ENCODE measurements at regions not wholly inside any gene's neighbourhood (a gene's known extent, or its start where the extent isn't known, plus 50 kb on each side); places are given as distances from the start of the nearest gene placed in this dataset.
"Not testable (repeated sequence)": the region's sequence is repeated elsewhere in the genome, so short reads cannot be mapped to it uniquely, and the experiment has no call there.

DNA sequence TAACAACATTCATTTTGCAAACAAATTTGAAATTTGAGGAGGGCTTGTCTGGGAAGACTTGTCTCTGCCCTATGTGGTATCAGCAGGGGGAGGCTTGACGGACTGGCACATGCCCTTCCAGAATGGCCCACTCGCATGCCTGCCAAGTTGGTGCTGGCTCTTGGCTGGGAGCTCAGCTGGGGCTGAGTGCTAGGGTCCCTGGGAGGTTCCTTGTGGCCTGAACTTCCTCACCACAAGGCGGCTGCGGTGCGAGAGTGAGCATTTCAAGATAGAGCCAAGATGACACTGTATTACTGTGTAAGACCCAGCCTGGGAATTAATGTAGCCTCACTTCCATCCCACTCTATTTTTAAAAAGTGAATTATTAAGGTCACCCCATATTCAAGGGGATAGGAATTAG lies 271.6 kb upstream of the PLEKHG7 start:
- no peak for DNase-seq (ENCODE audit: low read depth, low spot score)

DNA sequence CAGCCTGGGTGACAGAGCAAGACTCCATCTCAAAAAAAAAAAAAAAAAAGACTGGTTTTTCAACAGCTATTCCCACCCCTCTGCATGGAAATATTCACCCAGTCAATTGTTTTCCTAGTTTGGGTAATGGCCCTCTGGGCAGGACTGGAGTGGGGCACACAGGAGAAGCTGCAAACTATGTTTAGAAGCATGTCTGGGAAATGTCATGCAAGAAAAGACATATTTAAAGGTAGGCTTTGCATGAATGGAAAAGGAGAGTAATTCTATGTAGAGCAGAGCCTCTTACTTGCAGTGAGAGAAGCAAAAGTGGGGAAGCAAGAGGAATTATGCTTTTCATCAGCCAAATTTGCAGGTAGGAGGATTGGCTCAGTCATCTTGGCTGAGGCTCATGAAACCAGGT lies 276.5 kb upstream of the PLEKHG7 start:
- DNase-seq (ENCODE audit: low read depth, low spot score) = no peak

DNA sequence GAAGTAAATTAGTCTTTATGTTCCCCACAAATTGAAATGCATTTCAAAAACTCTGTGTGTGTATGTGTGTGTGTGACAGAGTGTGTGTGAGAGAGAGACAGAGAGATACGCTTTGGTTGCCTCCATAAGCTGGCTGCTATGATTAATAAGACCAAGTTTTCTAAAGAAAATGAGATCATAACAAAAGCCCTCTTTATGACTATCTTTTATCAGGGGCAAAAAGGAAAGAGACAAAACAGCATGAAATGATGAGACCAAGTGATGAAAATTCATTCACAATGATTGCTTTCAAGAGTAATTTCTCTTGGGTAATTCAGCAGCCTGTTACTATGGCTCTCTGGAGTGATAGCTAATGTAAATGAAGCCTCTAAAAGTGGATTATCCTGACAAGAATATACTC lies 277.6 kb upstream of the PLEKHG7 start:
- DNase-seq (ENCODE audit: low read depth, low spot score) = no peak

DNA sequence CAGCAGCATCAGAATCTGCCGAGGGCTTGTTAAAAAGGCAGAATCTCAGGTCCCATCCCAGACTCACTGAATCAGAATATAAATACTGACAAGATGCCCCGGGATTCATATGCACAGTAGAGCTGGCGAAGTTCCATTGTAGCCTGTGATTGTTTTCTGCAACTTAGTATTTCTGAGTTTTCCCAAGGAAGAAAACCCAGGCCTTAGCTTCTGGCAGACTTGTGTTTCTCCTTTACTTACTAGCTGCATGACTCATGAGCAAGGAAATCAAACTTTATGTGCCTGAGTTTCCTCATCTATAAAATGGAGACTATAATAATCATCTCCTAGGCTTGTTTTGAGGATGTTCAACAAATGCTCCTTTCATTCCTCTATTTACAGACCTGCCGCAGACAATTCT lies 278.5 kb upstream of the PLEKHG7 start:
- DNase-seq (ENCODE audit: low read depth, low spot score) = no peak

DNA sequence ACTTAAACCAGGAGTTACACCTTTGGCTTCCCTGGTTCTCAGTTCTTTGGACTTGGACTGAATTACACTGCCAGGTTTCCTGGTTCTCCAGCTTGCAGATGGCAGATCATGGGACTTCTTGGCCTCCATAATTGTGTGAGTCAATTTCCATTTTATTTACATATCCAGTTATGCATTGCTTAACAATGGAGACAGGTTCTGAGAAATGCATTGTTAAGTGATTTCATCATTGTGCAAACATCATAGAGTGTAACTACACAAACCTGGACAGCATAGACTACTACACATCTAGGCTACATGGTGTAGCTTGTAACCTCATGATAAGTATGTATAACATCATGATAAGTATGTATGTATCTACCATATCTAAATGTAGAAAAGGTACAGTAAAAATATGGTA lies 276.1 kb upstream of the BTG1 start:
- DNase-seq (ENCODE audit: low read depth, low spot score) = no peak

DNA sequence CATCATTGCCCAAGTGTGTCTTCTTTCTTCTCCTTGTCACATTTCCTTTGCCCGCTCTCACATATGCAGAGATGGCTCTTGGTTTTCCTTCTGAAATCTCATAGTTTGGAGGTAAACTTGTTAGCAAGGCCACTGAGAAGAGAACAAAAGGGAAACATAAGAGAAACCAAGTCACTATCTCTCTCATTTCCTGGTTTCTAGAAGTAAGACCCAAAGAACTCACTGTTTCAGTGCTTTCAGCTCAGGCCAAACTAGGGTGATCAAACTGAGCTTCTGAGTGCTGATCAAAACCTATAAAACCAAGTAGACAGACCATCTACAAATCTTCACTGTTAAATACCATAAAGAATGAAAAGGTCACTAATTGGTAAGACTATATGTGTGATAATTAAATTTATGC lies 275.4 kb upstream of the BTG1 start:
- no peak for DNase-seq (ENCODE audit: low read depth, low spot score)

DNA sequence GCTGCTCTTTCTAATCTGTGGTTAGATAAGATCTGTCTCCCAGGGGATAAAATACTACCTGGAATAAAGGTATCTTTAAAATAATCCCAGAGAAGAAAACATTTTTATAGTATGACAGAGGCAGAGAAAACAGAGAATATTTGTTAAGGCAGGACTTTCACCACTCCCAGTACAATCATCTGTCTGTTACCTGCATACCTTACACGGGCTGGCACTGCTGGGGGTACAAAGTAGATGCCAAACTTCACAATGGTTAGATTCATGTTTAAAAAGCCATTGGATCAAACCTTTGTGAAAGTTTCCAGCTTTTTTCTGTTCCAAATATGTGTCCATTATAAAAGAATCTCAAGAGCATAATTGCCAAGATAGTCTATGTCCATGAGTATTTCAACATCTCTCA lies 273.6 kb upstream of the BTG1 start:
- no peak for DNase-seq (ENCODE audit: low read depth, low spot score)

DNA sequence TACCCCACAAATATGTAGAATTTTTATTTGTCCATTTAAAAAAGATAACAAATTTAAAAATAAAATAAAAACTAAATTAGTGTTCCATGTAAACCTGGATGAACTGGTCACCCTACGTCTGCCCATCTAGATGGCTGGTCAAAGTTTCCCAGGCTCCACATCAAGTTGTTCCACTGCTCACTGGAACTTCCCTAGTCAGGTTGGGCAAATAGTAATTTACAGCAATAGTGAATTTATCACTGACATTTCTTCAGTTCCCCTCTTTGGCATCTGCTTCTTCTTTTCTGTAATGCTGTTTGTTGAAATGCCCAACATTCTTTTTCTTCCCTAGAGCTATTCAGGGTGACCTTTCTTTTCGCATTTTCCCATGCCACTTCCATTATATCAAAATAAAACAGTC lies 272.7 kb upstream of the BTG1 start:
- no peak for DNase-seq (ENCODE audit: low read depth, low spot score)

DNA sequence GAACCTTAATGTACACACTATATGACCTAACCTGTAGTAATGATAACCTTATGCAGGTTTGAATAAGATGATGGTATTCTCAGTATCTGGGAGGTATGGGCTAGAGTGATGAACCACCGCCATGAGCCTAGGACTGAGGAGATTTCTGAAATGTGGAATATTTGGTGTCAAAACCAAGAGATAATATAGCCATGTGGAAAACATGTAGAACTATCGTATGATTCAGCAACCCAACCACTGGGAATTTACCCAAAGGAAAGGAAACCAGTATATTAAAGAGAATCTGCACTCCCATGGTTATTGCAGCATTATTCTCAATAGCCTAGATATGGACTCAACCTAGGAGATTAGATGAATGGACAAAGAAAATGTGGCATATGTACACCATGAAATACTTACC lies 271.7 kb upstream of the BTG1 start:
- no peak for DNase-seq (ENCODE audit: low read depth, low spot score)

DNA sequence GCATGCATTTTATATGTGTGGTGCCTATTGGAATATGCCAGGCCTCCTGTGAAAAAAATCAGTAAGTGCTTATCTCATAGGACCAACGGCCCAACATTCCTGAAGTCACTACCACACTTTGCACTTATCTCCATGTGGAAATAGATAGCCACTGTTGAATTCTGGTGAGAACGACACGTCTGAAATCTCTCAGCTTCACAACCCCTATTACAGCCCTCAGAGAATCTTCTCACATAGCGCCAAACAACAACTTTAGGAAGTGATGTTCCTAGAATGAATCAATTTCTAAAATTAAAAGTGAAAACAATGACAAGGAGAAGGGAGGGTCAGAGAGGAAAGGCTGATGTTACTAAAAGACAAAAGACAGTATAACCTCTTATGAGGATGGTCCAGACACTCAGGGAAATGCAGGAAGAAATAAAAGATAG lies 270.8 kb upstream of the BTG1 start:
- DNase-seq (ENCODE audit: low read depth, low spot score) = no peak

DNA sequence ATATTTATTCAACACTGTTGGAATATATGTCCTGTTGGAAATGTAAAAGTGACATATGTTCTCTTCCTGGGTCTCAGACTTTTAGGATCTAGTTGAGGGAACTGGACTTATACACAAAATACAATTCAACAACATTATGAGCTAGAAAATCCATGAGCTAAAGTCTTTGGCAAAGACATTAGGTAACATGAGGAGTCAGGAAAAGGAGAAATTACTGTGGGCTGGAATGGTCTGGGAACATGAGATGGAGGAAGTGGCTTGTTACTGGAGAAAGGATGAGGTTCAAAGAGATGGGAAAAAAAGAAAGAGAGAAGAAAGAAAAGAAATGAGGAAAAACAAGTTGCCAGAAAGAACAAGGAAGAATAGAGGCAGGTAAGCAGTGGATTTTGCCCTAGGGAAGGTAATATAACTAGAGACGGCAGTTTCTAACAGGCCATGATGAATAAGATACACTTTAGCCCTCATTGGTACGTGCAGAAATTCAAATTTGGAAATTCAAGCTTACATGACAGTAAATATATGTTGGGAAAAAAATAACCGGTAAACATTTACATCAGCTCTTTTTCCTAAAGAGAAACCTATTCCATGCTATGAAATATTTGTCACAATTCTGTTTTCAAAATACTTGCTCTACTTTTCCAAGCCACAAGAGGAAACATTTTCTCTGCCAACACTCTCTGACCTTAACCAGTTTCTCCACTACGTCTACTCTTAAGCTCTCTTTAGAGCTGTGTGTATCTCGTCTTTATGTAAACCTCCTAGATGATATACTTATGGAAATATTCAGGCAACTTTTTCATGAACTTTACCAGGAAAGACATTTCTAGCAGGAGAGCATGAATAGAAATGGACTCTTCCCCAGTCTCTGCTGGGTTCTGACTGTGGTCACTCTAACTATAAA lies 268.8 kb upstream of the BTG1 start:
- DNase-seq (ENCODE audit: low read depth, low spot score) = no peak

DNA sequence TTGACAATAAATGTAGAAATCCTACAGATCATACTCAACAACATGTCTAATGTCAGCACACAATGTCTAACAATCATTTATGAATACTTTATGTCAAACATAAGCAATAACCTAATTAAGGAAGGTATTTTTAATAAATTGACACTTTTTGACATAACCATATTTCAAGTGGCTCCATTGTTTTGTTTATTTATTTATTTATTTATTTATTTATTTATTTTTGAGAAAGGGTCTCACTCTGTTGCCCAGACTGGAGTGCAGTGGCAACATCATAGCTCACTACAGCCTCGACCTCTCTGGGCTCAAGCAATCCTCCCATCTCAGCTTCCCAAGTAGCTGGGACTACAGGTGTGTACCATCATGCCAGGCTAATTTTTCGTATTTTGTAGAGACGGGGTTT lies 267.6 kb upstream of the BTG1 start:
- DNase-seq (ENCODE audit: low read depth, low spot score) = no peak

DNA sequence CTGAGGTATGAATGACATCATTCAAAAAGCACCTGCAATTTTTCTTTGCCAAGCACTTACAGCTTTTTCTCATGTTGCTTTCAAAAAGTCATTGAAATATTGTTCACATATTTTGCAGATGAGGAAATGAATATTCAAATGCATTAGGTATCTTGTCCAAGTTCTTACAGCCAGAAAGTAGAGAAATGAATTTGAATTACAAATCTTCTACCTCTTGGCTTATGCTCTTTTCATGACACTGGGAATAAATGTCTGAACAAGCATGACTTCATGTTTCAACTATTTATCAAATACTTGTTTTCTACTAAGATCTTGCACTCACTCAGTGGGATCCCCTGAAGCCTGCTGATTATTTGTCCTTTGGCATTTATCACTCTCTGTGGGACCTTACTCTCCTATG lies 267.2 kb upstream of the BTG1 start:
- DNase-seq (ENCODE audit: low read depth, low spot score) = no peak

DNA sequence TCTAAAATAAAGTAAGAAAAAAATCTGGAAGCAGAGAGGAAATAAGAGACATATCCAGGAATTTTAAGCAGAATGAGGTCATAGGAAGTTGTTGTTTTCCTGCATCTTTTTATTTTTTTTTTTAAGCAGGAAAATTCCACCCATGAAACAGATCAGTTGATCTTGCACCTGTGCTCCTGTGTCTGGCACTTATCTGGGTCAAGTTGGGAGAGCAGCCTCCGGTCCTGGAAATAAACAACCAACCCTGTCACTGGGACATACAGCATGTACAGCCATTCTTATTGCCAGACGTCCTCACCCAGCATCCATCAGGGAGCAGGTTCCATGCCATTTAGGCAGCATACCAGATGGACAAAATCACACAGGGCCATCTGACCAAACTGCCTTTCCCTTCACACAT lies 266.0 kb upstream of the BTG1 start:
- no peak for DNase-seq (ENCODE audit: low read depth, low spot score)

DNA sequence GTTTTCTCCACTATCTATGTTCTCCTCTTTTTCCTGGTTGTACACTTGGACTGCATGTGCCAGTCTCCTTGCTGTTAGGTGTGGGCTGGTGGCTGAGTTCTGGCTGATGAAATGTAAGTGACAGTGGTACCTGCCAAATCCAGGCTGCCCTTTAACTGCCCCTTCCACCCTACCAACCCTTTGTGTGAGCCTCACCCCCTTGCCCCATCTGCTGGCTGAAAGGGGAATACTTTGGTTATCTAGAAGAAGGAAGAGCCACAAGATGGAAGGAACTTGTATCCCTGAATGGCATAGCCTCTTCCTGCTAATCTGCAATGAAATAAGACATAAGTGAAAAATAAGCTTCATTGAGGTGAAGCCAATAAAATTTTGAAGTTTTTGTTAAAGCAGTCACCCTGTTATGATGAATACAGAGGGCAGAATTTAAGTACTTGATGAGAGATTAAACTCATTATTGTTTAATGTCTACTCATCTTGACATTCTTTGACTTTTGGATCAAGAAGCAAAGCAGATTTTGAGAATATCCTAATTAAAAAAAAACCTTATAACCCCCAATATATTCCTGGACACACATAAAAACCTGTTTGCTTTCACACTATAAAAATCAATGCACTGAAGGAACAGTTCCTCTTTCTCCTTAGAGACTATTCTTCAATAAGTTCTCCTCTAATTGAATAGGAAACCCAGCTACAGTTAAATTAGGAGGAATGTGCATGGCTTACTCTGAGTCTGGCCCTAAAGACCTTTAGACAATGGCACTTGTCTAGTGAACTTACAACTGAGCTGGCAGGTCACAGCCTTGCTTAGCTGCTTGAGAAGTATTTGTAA lies 262.6 kb upstream of the BTG1 start:
- no peak for DNase-seq (ENCODE audit: low read depth, low spot score)

DNA sequence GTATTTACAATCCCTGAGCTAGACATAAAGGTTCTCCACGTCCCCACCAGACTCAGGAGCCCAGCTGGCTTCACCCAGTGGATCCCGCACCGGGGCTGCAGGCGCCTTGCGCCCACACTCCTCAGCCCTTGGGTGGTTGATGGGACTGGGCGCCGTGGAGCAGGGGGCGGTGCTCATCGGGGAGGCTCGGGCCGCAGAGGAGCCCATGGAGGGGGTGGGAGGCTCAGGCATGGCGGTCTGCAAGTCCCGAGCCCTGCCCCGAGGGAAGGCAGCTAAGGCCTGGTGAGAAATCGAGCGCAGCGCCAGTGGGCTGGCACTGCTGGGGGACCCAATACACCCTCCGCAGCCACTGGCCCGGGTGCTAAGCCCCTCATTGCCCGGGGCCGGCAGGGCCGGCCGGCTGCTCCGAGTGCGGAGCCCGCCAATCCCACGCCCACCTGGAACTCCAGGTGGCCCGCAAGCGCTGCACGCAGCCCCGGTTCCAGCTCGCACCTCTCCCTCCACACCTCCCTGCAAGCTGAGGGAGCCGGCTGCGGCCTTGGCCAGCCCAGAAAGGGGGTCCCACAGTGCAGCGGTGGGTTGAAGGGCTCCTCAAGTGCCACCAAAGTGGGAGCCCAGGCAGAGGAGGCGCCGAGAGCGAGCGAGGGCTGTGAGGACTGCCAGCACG lies 260.9 kb upstream of the BTG1 start:
- not testable (repeated sequence) for DNase-seq (ENCODE audit: low read depth, low spot score)

DNA sequence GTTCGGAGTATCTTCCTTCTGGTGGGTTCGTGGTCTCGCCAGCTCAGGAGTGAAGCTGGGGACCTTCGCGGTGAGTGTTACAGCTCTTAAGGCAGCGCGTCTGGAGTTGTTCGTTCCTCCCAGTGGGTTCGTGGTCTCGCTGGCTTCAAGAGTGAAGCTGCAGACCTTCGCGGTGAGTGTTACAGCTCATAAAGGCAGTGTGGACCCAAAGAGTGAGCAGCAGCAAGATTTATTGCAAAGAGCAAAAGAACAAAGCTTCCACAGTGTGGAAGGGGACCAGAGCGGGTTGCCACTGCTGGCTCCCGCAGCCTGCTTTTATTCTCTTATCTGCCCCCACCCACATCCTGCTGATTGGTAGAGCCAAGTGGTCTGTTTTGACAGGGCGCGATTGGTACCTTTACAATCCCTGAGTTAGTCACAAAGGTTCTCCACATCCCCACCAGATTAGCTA lies 260.2 kb upstream of the BTG1 start:
- not testable (repeated sequence) for DNase-seq (ENCODE audit: low read depth, low spot score)

DNA sequence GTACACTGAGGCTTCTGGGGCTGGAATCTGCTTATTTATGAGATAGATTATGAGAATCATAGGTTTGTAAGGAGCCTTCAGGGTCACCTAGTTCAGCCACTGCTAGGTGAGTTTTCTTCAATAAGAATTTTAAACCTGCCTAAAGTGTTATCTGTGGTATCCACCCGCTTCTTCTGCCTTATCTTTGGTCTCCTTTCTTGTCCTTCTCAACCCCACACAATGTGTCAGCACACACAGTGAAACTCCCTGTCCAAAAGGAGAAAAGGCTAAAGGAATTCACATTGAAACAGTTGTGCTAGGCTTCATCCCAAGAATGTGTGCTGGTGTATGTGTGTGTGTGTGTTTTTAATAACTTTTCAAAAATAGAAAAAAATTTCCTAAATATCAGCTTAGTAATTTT lies 259.3 kb upstream of the BTG1 start:
- DNase-seq (ENCODE audit: low read depth, low spot score) = no peak

DNA sequence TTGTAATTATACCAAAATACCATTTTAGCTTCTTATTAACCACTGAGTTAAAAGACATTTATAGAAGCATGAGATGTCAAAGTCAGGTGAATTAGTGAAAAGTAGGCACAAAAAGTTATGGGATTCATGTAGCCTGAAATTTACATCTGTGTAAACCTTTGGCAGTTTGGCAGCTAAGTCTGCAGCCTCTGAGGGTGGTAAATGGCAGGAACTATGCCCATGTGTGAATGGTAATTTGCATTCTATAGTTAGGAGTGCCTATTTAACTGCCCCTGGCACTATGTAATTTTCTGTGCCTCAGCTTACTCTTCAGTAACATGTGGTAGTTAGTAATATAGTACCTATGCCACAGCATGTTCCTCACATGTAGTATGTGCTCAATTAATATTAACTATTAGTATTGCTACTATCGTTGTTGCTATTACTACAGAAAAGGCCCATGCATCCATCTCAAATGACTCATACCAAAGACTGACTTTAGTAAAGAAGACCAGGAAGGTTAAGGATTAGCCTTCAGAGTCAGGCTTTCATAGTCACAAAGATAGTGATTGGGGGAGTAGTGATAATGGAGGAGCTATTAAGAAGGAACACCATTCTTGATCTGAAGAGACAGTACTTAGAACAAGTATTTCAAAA lies 258.7 kb upstream of the BTG1 start:
- DNase-seq (ENCODE audit: low read depth, low spot score) = no peak

DNA sequence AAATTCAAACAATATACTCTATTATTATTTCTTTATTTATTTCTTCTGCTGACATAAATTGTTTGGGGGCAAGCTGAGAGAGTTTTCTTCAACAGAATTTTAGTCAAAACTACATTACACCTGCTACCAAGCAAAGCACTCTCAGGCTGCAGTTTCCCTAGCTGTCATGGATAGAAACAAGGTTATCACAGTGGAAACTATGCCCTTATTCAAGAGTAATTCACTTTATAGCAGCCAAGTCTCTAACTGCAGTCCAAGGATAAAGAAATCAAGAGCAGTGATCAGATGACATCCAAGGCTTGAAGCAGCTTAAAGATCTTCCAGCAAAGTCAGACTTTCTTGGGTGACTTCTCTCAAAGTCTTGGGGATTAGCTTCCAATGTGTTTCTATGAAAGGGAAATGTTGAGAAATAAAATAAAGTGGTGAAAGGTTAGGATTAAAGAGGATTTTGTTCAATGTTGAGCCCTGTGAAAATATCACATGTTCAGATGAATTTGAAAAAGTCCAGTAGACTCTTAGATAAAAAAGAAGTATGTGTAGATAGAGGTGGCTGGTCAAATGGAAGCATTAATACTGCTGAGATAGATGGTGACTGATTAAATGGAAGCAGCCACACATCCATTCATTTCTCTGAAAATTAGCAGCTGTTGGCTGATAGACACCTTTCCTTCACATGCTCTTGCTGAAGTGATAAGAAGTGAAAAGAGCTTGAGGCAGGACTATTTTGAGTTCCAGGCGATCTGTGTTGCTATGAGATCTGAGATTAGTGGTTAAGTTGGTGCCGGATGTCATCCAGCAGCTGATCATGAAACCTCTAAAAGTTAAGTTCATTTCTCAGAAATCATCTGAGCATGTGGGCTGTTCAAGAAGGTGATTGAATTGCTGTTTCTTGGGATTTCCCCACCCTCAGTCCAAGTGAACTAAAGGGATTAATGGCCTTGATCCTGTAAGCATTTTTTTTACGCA lies 257.8 kb upstream of the BTG1 start:
- DNase-seq (ENCODE audit: low read depth, low spot score) = peak; percentile 45

DNA sequence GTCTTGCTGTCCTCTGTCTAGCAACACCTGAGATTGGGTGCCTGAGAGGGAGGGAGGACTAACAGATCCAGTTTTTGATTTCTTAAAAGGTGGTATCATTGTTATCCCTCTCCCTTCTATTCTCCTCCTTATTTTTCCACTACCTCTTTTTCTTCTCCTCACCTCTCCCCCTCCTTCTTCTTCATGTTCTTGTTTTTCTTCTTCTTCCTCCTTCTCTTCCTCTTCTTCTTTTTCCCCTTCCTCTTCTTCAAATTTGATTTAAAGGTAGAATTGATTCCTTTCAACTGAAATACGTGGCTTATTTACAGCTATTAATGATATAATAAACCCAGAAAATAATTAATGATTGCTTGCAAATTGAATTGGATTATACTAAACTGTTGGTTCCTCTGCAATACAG lies 256.8 kb upstream of the BTG1 start:
- DNase-seq (ENCODE audit: low read depth, low spot score) = no peak

All from activated CD4-positive, CD25-positive, alpha-beta regulatory T cell treated with anti-CD3 and anti-CD28 coated beads, Interleukin-2, amount 50 U/mL, for 16 hours (primary cell).